MCF 10A (cell line): ENCODE measurements at regions not wholly inside any gene's neighbourhood (a gene's known extent, or its start where the extent isn't known, plus 50 kb on each side); places are given as distances from the start of the nearest gene placed in this dataset.

Experiments used
- BruUV-seq: library from RNA; stranded (reverse); fragments of 400-500 nt; replicated peaks from 2 replicates; lab custom pipeline; 2021; lab: Mats Ljungman, UMichigan
- CTCF ChIA-PET: fragments of 300-600 bp; sonication (Branson Sonifier 250); formaldehyde crosslinking; extraction: SDS; loops from one replicate; lab custom pipeline; 2021; ENCODE audit warnings: antibody characterized with exemption, inconsistent platforms; lab: Yijun Ruan, JAX
- POLR2A ChIA-PET: fragments of 300-600, 350-650 bp; sonication (Branson Sonifier 250); formaldehyde crosslinking; extraction: SDS; loops from one replicate; lab custom pipeline; 2020; ENCODE audit warnings: antibody characterized with exemption, inconsistent platforms; lab: Yijun Ruan, JAX
- DNase-seq: peaks from one replicate; pipeline ENCODE4 v3.0.0-alpha.2; 2018; ENCODE audit not compliant: unreplicated experiment
- H3K27ac Mint-ChIP-seq: one replicate; pipeline ENCODE4 v1.8.0; 2022; ENCODE audit warnings: mild to moderate bottlenecking, low read depth, mixed read lengths; ENCODE audit not compliant: unreplicated experiment
- H3K27me3 Mint-ChIP-seq: one replicate; pipeline ENCODE4 v1.8.0; 2022; ENCODE audit warnings: mixed read lengths; ENCODE audit not compliant: insufficient read depth, unreplicated experiment
- H3K36me3 Mint-ChIP-seq: one replicate; pipeline ENCODE4 v1.8.0; 2022; ENCODE audit warnings: mild to moderate bottlenecking, moderate library complexity, mixed read lengths; ENCODE audit not compliant: insufficient read depth, unreplicated experiment
- H3K4me1 Mint-ChIP-seq: one replicate; pipeline ENCODE4 v1.8.0; 2022; ENCODE audit warnings: mixed read lengths; ENCODE audit not compliant: insufficient read depth, unreplicated experiment
- H3K4me3 Mint-ChIP-seq: one replicate; pipeline ENCODE4 v1.8.0; 2022; ENCODE audit warnings: mild to moderate bottlenecking, moderate library complexity, mixed read lengths; ENCODE audit not compliant: unreplicated experiment
- H3K9me3 Mint-ChIP-seq: one replicate; pipeline ENCODE4 v1.8.0; 2022; ENCODE audit warnings: mixed read lengths; ENCODE audit not compliant: unreplicated experiment
- CTCF ChIP-seq: fragments of 200-600 bp; IDR thresholded peaks from one replicate; pipeline ENCODE4 v1.8.0; 2022; ENCODE audit warnings: antibody characterized with exemption, mild to moderate bottlenecking; ENCODE audit not compliant: unreplicated experiment
- intact Hi-C: fragments of 100-400 bp; cut with micrococcal nuclease; formaldehyde crosslinking; loops from 2 replicates; pipeline ENCODE4 v1.14.1; 2022

- CTCF ChIA-PET, result interaction anchor here (0.7 kb wide), 1 partner anchor 25 kb away, joined by 3 read pairs; no protein-coding TSS in a partner anchor
- no TSS peak for BruUV-seq
- POLR2A ChIA-PET, result interaction anchor here (1.6 to 1.7 kb wide), 2 partner anchors 10 to 26 kb away, joined by 4 read pairs; no protein-coding TSS in a partner anchor
Measured at GRCh38 chr5:38648703-38649291, 92.4 kb upstream of the LIFR start.

GRCh38 chr5:38650540-38650939 lies 94.1 kb upstream of the LIFR start:
- Mint-ChIP-seq H3K27ac (peak overlapping the region; percentile 61), H3K4me1 (peaks cover 11% of the 10 kb centered on the region), H3K27me3 (peaks cover 1% of the 10 kb centered on the region), H3K9me3 (no peaks in the 10 kb centered on the region), H3K4me3 (peak overlapping the region; percentile 60), H3K36me3 (no peaks in the 10 kb centered on the region)
- DNase-seq, result no peak
- intact Hi-C loops, result no loop called here
- ChIA-PET POLR2A (interaction anchor here (1.2 kb wide), 1 partner anchor 205 kb away, joined by 3 read pairs; no protein-coding TSS in a partner anchor), CTCF (no interaction called here)
- no peak for TF ChIP-seq CTCF
- BruUV-seq, result no TSS peak

More at GRCh38 chr5:38648703-38649291, 92.4 kb upstream of the LIFR start:
- TF ChIP-seq CTCF, result no peak
- Mint-ChIP-seq H3K27me3 (no peaks in the 10 kb centered on the region), H3K36me3 (no peaks in the 10 kb centered on the region), H3K27ac (no peak overlapping the region), H3K4me3 (no peak overlapping the region), H3K9me3 (peaks cover 8% of the 10 kb centered on the region), H3K4me1 (peaks cover 11% of the 10 kb centered on the region)
- no peak for DNase-seq
- intact Hi-C loops, result loop anchor here (5.0 kb wide), 1 partner anchor 981 kb away; no protein-coding TSS in a partner anchor

DNA sequence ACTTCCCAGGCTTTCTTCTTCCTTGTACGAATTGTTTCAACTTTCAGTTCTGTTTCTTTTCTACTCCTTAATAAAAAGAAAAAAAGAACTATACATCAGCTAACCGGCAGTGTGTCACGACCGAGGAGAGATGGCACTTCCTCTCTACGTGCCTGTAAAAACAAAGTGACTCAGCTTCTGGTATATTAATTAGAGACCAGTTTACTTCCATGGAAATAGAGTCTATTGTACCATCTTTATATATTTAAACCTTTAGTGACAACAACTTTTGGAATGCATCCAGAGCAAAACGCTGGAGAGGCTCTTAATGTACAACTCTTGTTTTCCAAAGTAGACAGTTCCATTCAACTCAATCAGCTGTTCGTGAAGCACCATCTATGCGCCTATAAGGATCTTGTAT lies 94.5 kb upstream of the LIFR start:
- peak overlapping the region; percentile 60 for H3K4me3 Mint-ChIP-seq
- DNase-seq, result peak; percentile 40
- ChIA-PET CTCF (no interaction called here), POLR2A (interaction anchor here (1.1 to 1.2 kb wide), 2 partner anchors 19 to 205 kb away, joined by 3 read pairs; no protein-coding TSS in a partner anchor)
- no peak for TF ChIP-seq CTCF
- H3K9me3 Mint-ChIP-seq, result no peaks in the 10 kb centered on the region
- intact Hi-C loops, result no loop called here
- peaks cover 11% of the 10 kb centered on the region for H3K4me1 Mint-ChIP-seq
- H3K36me3 Mint-ChIP-seq, result no peaks in the 10 kb centered on the region
- peak overlapping the region; percentile 61 for H3K27ac Mint-ChIP-seq
- H3K27me3 Mint-ChIP-seq, result peaks cover 6% of the 10 kb centered on the region
- no TSS peak for BruUV-seq

DNA sequence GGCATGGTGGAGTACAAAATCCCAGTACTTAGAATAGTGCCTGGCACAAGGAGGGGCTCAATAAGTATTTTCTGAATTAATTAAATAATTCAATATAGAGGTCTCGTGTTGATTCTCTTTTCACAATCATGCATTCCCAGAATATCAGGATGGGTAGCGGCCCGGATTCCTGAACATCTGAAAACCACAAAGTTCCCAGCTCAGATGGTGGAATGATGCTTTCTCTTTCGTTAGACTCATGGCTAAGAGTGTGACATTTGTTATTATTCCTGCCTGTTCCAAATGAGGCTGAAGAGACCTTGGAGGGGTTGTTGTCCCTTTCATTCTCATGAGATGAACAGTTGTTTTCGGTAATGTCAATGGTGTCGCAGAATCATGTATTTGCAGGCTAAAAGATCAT lies 95.4 kb upstream of the LIFR start:
- no peak for DNase-seq
- Mint-ChIP-seq H3K36me3 (no peaks in the 10 kb centered on the region), H3K4me1 (peaks cover 11% of the 10 kb centered on the region), H3K27ac (no peak overlapping the region), H3K27me3 (peaks cover 10% of the 10 kb centered on the region), H3K9me3 (no peaks in the 10 kb centered on the region), H3K4me3 (no peak overlapping the region)
- CTCF ChIA-PET, result no interaction called here
- POLR2A ChIA-PET, result interaction anchor here (1.1 to 1.2 kb wide), 2 partner anchors 19 to 206 kb away, joined by 3 read pairs; no protein-coding TSS in a partner anchor
- no TSS peak for BruUV-seq
- intact Hi-C loops, result no loop called here
- TF ChIP-seq CTCF, result no peak
